GM12878 (cell line): ENCODE measurements at regions not wholly inside any gene's neighbourhood (a gene's known extent, or its start where the extent isn't known, plus 50 kb on each side); places are given as distances from the start of the nearest gene placed in this dataset.

ENCODE experiments used
- ATAC-seq: fragments of 200-7000 bp; cut with Tn5 transposase; 3 replicates; pipeline ENCODE4 v1.9.1; 2020; ENCODE audit warnings: mild to moderate bottlenecking, moderate library complexity
- BruUV-seq: library from RNA; stranded (reverse); fragments of 400-500 nt; replicated peaks from 2 replicates; lab custom pipeline; 2021; lab: Mats Ljungman, UMichigan
- CTCF ChIA-PET: fragments of 300-600 bp; sonication (Branson Sonifier 250); formaldehyde crosslinking; extraction: SDS; loops from one replicate; lab custom pipeline; 2021; ENCODE audit warnings: inconsistent platforms; lab: Yijun Ruan, JAX
- POLR2A ChIA-PET: fragments of 350-600 bp; formaldehyde crosslinking; extraction: SDS; loops from one replicate; lab custom pipeline; 2021; ENCODE audit warnings: inconsistent platforms; lab: Charles Lee
- RAD21 ChIA-PET: fragments of 300-600 bp; sonication (Branson Sonifier 250); formaldehyde crosslinking; loops from one replicate; lab custom pipeline; 2023; ENCODE audit warnings: antibody characterized with exemption; ENCODE audit not compliant: unreplicated experiment; lab: Charles Lee
- SMC1A ChIA-PET: fragments of 300-600 bp; sonication (Branson Sonifier 250); formaldehyde crosslinking; loops from one replicate; lab custom pipeline; 2023; ENCODE audit not compliant: unreplicated experiment, uncharacterized antibody; lab: Charles Lee
- DNase-seq: peaks from one replicate; pipeline ENCODE4 v3.0.0-alpha.2; 2011; ENCODE audit warnings: low read depth, low spot score
- FAIRE-seq: peaks from 3 replicates; lab custom pipeline; 2011; peaks lifted over from hg19 to GRCh38; lab: Jason Lieb, UNC
- H2AFZ ChIP-seq: 2 replicates; pipeline ENCODE4 v1.6.0; 2011; ENCODE audit warnings: low read depth, low read length, control low read depth; ENCODE audit not compliant: control insufficient read depth
- H3K27ac ChIP-seq: 2 replicates; pipeline ENCODE4 v1.5.1; 2011; ENCODE audit warnings: control low read depth; ENCODE audit not compliant: control insufficient read depth, insufficient read depth
- H3K27me3 ChIP-seq, 2 experiments: replicated peaks in 1 of 2; 2 replicates each; pipeline versions ENCODE4 v1.6.0 to v1.6.1; 2011; ENCODE audit warnings: low read length in 1 of 2; ENCODE audit not compliant: control insufficient read depth in 2 of 2, insufficient read depth in 2 of 2
- H3K36me3 ChIP-seq, 2 experiments: 2 replicates each; pipeline ENCODE4 v1.5.1; 2011; ENCODE audit warnings: low read length in 1 of 2; ENCODE audit not compliant: control insufficient read depth in 2 of 2, insufficient read depth in 2 of 2
- H3K4me1 ChIP-seq: 2 replicates; pipeline ENCODE4 v1.6.1; 2011; ENCODE audit warnings: mild to moderate bottlenecking, low read length, moderate library complexity, mixed read lengths; ENCODE audit not compliant: control insufficient read depth, insufficient read depth
- H3K4me2 ChIP-seq: 2 replicates; pipeline ENCODE4 v1.6.0; 2011; ENCODE audit warnings: control low read depth; ENCODE audit not compliant: control insufficient read depth, insufficient read depth
- H3K4me3 ChIP-seq: fragments of 200-600 bp; sonication (generic); 2 replicates; pipeline ENCODE4 v1.5.1; 2016
- H3K79me2 ChIP-seq: 2 replicates; pipeline ENCODE4 v1.6.0; 2011; ENCODE audit warnings: low read length; ENCODE audit not compliant: control insufficient read depth, insufficient read depth
- H3K9ac ChIP-seq: 2 replicates; pipeline ENCODE4 v1.8.0; 2011; ENCODE audit warnings: low read length, control low read depth, mixed read lengths; ENCODE audit not compliant: control insufficient read depth, insufficient read depth
- H3K9me3 ChIP-seq: replicated peaks from 3 replicates; pipeline ENCODE4 v1.5.1; 2011; ENCODE audit warnings: mild to moderate bottlenecking, low read length; ENCODE audit not compliant: control insufficient read depth, insufficient read depth
- H4K20me1 ChIP-seq: 2 replicates; pipeline ENCODE4 v1.6.0; 2011; ENCODE audit not compliant: control insufficient read depth, insufficient read depth
- NFIC ChIP-seq: IDR thresholded peaks from 2 replicates; pipeline ENCODE4 v1.6.1; 2012; ENCODE audit warnings: low read depth, mild to moderate bottlenecking, inconsistent platforms, low read length, moderate library complexity
- RUNX3 ChIP-seq: IDR thresholded peaks from 2 replicates; pipeline ENCODE4 v1.6.1; 2012; ENCODE audit warnings: low read length, inconsistent platforms
- SPI1 ChIP-seq: IDR thresholded peaks from 2 replicates; pipeline ENCODE4 v1.6.1; 2011; ENCODE audit warnings: low read depth, mild to moderate bottlenecking, low read length, moderate library complexity, borderline replicate concordance; ENCODE audit not compliant: insufficient read depth
- TCF3 ChIP-seq: IDR thresholded peaks from 2 replicates; pipeline ENCODE4 v1.6.1; 2012; ENCODE audit warnings: low read depth, mild to moderate bottlenecking, low read length, borderline replicate concordance; ENCODE audit not compliant: insufficient read depth
- ZNF274 ChIP-seq: IDR thresholded peaks from one replicate; pipeline ENCODE4 v1.8.0; 2011; ENCODE audit not compliant: insufficient read length, insufficient read depth
- WGBS: methylation state at CpG from one replicate; pipeline ENCODE4 v1.1.6; 2016; ENCODE audit warnings: low lambda C conversion rate; ENCODE audit not compliant: insufficient replicate concordance, insufficient coverage; ENCODE audit errors: missing lambda C conversion rate; 5-methylcytosine and 5-hydroxymethylcytosine counted together
- in situ Hi-C: fragments of 300-500 bp; cut with MboI; formaldehyde crosslinking; loops from 9 replicates; pipeline ENCODE4 v1.14.3; 2018; ENCODE audit warnings: mixed read lengths
- intact Hi-C: fragments of 100-400 bp; cut with micrococcal nuclease; formaldehyde crosslinking; loops from one replicate; pipeline ENCODE4 v1.14.2; 2022; ENCODE audit not compliant: unreplicated experiment
- TF ChIP-seq, protein P1 (sequence below): fragments of 450-650 bp; IDR thresholded peaks from 2 replicates; pipeline ENCODE4 v1.6.1; 2017; ENCODE audit warnings: mild to moderate bottlenecking, low read depth, inconsistent platforms; ENCODE audit not compliant: poor library complexity, severe bottlenecking
- TF ChIP-seq, protein P2 (sequence below): IDR thresholded peaks from 2 replicates; pipeline ENCODE4 v1.6.1; 2011; ENCODE audit warnings: mild to moderate bottlenecking, low read depth, low read length, moderate library complexity; ENCODE audit not compliant: insufficient replicate concordance
- TF ChIP-seq, protein P3 (sequence below): fragments of 450-650 bp; IDR thresholded peaks from 2 replicates; pipeline ENCODE4 v1.6.1; 2018; ENCODE audit warnings: borderline replicate concordance, mild to moderate bottlenecking; ENCODE audit not compliant: partially characterized antibody

DNA sequence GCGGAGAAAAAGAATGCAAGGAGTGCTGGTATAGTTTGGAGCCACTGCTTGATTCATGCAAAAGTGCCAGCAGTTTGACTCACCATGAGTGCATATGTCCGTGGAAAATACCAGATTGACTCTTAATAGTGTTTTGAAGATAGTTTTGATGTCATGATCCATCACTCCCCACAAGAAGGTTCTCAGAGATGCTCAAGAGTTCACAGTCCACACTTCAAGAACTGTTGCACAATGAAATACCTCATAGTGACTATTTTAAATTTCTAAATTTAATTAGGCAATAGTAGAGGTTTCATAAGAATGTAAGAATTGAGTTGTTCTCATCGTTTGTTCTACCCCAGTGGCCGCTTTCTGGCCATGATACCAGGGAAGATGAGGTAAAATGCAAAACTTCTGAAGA lies 286.6 kb upstream of the RGS6 start:
- ATAC-seq = no peak
- H2AFZ ChIP-seq = no peak overlapping the region
- no peak for TF ChIP-seq ZNF274
- H3K9me3 ChIP-seq = peaks cover 1% of the 10 kb centered on the region; the same call in 2 of the 3 replicates
- ChIA-PET RAD21 (no interaction called here), POLR2A (no interaction called here), CTCF (no interaction called here), SMC1A (interaction anchor here (1.1 kb wide), 1 partner anchor 10 kb away, joined by 3 read pairs; no protein-coding TSS in a partner anchor)
- H3K27ac ChIP-seq = no peak overlapping the region
- intact Hi-C loops = no loop called here
- no peaks in the 10 kb centered on the region for H3K27me3 ChIP-seq
- no peak overlapping the region for H3K4me3 ChIP-seq
- no peaks in the 10 kb centered on the region for H3K4me1 ChIP-seq
- H3K4me2 ChIP-seq = no peak overlapping the region
- H4K20me1 ChIP-seq = no peaks in the 10 kb centered on the region
- no TSS peak for BruUV-seq
- FAIRE-seq = no peak
- WGBS = 82% methylated on average over 4 of the region's 4 CpGs
- in situ Hi-C loops = no loop called here
- DNase-seq = no peak
- no peak overlapping the region for H3K9ac ChIP-seq
- peaks cover 0 to 3% of the 10 kb centered on the region in 2 experiments; a peak in 1 of 4 replicates for H3K36me3 ChIP-seq
- H3K79me2 ChIP-seq = no peaks in the 10 kb centered on the region

DNA sequence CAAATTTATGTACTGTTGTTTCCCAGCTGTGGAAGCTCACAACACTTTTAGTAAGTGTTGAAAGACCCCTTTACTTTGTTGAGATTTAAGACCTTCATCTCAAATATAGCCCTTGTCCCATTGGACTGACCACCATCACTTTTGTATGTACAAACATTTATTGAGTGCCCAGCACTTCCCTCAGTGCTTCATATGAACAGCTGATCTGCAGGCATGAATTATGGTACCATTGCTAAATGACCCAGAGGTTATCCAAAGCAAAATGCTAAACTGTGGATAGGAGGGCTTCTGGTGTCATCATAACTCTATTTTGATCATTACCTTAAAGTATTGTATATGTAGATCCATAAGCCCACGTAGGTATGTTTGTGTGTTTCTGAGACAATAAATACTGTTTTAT lies 285.7 kb upstream of the RGS6 start:
- no peak overlapping the region for H2AFZ ChIP-seq
- intact Hi-C loops = no loop called here
- POLR2A ChIA-PET = no interaction called here
- no peaks in the 10 kb centered on the region for H3K4me1 ChIP-seq
- SMC1A ChIA-PET = interaction anchor here (0.6 to 1.1 kb wide), 3 partner anchors 11 to 91 kb away, joined by 3 read pairs; no protein-coding TSS in a partner anchor
- no peaks in the 10 kb centered on the region for H4K20me1 ChIP-seq
- ATAC-seq (no peak), FAIRE-seq (no peak), DNase-seq (no peak)
- CTCF ChIA-PET = interaction anchor here (0.7 to 0.9 kb wide), 2 partner anchors 17 to 135 kb away, joined by 3 to 4 read pairs; no protein-coding TSS in a partner anchor
- RAD21 ChIA-PET = no interaction called here
- H3K4me3 ChIP-seq = no peak overlapping the region
- BruUV-seq = no TSS peak
- H3K4me2 ChIP-seq = no peak overlapping the region
- H3K9me3 ChIP-seq = peaks cover 3% of the 10 kb centered on the region; the same call in 2 of the 3 replicates
- no peak overlapping the region for H3K27ac ChIP-seq
- H3K36me3 ChIP-seq = peaks cover 0 to 7% of the 10 kb centered on the region in 2 experiments; a peak in 3 of 4 replicates
- 96% methylated on average over 1 of the region's 1 CpG for WGBS
- H3K27me3 ChIP-seq = no peaks in the 10 kb centered on the region
- in situ Hi-C loops = no loop called here
- H3K79me2 ChIP-seq = no peaks in the 10 kb centered on the region
- no peak overlapping the region for H3K9ac ChIP-seq
- TF ChIP-seq SPI1 (no peak), TCF3 (no peak), RUNX3 (no peak), NFIC (no peak)
- TF ChIP-seq, protein P1, sequence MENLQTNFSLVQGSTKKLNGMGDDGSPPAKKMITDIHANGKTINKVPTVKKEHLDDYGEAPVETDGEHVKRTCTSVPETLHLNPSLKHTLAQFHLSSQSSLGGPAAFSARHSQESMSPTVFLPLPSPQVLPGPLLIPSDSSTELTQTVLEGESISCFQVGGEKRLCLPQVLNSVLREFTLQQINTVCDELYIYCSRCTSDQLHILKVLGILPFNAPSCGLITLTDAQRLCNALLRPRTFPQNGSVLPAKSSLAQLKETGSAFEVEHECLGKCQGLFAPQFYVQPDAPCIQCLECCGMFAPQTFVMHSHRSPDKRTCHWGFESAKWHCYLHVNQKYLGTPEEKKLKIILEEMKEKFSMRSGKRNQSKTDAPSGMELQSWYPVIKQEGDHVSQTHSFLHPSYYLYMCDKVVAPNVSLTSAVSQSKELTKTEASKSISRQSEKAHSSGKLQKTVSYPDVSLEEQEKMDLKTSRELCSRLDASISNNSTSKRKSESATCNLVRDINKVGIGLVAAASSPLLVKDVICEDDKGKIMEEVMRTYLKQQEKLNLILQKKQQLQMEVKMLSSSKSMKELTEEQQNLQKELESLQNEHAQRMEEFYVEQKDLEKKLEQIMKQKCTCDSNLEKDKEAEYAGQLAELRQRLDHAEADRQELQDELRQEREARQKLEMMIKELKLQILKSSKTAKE = no peak
- TF ChIP-seq, protein P2, sequence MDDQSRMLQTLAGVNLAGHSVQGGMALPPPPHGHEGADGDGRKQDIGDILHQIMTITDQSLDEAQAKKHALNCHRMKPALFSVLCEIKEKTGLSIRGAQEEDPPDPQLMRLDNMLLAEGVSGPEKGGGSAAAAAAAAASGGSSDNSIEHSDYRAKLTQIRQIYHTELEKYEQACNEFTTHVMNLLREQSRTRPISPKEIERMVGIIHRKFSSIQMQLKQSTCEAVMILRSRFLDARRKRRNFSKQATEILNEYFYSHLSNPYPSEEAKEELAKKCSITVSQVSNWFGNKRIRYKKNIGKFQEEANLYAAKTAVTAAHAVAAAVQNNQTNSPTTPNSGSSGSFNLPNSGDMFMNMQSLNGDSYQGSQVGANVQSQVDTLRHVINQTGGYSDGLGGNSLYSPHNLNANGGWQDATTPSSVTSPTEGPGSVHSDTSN = no peak
- TF ChIP-seq, protein P3, sequence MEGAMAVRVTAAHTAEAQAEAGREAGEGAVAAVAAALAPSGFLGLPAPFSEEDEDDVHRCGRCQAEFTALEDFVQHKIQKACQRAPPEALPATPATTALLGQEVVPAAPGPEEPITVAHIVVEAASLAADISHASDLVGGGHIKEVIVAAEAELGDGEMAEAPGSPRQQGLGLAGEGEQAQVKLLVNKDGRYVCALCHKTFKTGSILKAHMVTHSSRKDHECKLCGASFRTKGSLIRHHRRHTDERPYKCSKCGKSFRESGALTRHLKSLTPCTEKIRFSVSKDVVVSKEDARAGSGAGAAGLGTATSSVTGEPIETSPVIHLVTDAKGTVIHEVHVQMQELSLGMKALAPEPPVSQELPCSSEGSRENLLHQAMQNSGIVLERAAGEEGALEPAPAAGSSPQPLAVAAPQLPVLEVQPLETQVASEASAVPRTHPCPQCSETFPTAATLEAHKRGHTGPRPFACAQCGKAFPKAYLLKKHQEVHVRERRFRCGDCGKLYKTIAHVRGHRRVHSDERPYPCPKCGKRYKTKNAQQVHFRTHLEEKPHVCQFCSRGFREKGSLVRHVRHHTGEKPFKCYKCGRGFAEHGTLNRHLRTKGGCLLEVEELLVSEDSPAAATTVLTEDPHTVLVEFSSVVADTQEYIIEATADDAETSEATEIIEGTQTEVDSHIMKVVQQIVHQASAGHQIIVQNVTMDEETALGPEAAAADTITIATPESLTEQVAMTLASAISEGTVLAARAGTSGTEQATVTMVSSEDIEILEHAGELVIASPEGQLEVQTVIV = no peak
